KMS-11 (cell line): ENCODE measurements at regions not wholly inside any gene's neighbourhood (a gene's known extent, or its start where the extent isn't known, plus 50 kb on each side); places are given as distances from the start of the nearest gene placed in this dataset.

Experiments used
- H2AFZ ChIP-seq: fragments of 200-600 bp; sonication (generic); 2 replicates; pipeline ENCODE4 v1.6.1; 2016; ENCODE audit warnings: antibody characterized with exemption, mixed run types, low read depth
- H3K27ac ChIP-seq: fragments of 200-600 bp; sonication (generic); 2 replicates; pipeline ENCODE4 v1.6.1; 2016; ENCODE audit warnings: mild to moderate bottlenecking, mixed run types
- H3K27me3 ChIP-seq: fragments of 200-600 bp; sonication (generic); 2 replicates; pipeline ENCODE4 v1.6.1; 2017; ENCODE audit warnings: mild to moderate bottlenecking, low read depth, mixed run types, moderate library complexity; ENCODE audit not compliant: insufficient read depth
- H3K36me3 ChIP-seq: fragments of 200-600 bp; sonication (generic); 2 replicates; pipeline ENCODE4 v1.6.1; 2017; ENCODE audit warnings: mild to moderate bottlenecking, mixed run types; ENCODE audit not compliant: insufficient read depth
- H3K4me1 ChIP-seq: fragments of 200-600 bp; sonication (generic); 2 replicates; pipeline ENCODE4 v1.6.1; 2016; ENCODE audit warnings: mild to moderate bottlenecking, low read depth, mixed run types; ENCODE audit not compliant: poor library complexity, severe bottlenecking
- H3K4me2 ChIP-seq: fragments of 200-600 bp; sonication (generic); 2 replicates; pipeline ENCODE4 v1.7.0; 2016; ENCODE audit warnings: mild to moderate bottlenecking, mixed run types
- H3K4me3 ChIP-seq: fragments of 200-600 bp; sonication (generic); IDR thresholded peaks from 2 replicates; pipeline ENCODE4 v1.6.1; 2017; ENCODE audit warnings: low read depth, low read length, mixed read lengths; ENCODE audit not compliant: insufficient read depth
- H3K79me2 ChIP-seq: fragments of 200-600 bp; sonication (generic); 2 replicates; pipeline ENCODE4 v1.6.1; 2016; ENCODE audit warnings: low read depth, mixed run types; ENCODE audit not compliant: insufficient read depth
- H3K9ac ChIP-seq: fragments of 200-600 bp; sonication (generic); 2 replicates; pipeline ENCODE4 v1.6.1; 2016; ENCODE audit warnings: mild to moderate bottlenecking, mixed run types
- H4K20me1 ChIP-seq: fragments of 200-600 bp; sonication (generic); 2 replicates; pipeline ENCODE4 v1.6.1; 2016; ENCODE audit warnings: mild to moderate bottlenecking, mixed run types; ENCODE audit not compliant: insufficient read depth
- CTCF ChIP-seq: fragments of 200-600 bp; sonication (generic); conservative IDR thresholded peaks from 2 replicates; pipeline ENCODE4 v1.6.1; 2017; ENCODE audit warnings: low read depth, mild to moderate bottlenecking, antibody characterized with exemption, low read length, moderate library complexity, mixed read lengths

DNA sequence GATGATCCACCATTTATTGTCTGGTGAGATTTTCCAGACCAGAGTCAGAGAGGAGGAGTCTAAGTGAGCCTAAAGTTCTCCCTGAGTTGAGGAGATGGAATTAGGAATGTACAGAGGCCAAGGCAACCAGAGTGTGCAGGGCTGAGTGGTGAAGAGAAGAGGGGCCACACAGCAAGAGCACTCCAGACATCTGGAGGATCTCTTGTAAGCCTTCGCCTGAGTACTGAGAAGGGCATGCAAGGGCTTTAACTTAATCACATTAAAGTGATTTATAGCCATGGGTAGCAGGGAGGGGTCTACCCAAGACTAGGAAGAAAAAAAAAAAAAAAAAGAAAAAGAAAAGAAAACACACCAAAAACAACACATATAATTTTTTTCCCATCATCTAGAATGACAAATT, 1190.4 kb downstream of the GATA3 start:
- Histone ChIP-seq H4K20me1 (no peaks in the 10 kb centered on the region), H3K36me3 (no peaks in the 10 kb centered on the region), H3K27me3 (no peaks in the 10 kb centered on the region), H3K4me2 (no peak overlapping the region), H3K4me3 (no peak overlapping the region), H3K9ac (no peak overlapping the region), H3K27ac (no peak overlapping the region), H3K4me1 (no peaks in the 10 kb centered on the region), H3K79me2 (no peaks in the 10 kb centered on the region), H2AFZ (no peak overlapping the region)
- TF ChIP-seq CTCF, result no peak

- H3K36me3 ChIP-seq, result no peaks in the 10 kb centered on the region
- H3K4me3 ChIP-seq, result no peak overlapping the region
- no peak overlapping the region for H3K4me2 ChIP-seq
- H2AFZ ChIP-seq, result no peak overlapping the region
- no peaks in the 10 kb centered on the region for H3K79me2 ChIP-seq
- no peak for TF ChIP-seq CTCF
- no peak overlapping the region for H3K27ac ChIP-seq
- H3K9ac ChIP-seq, result no peak overlapping the region
- H3K4me1 ChIP-seq, result no peaks in the 10 kb centered on the region
- no peaks in the 10 kb centered on the region for H4K20me1 ChIP-seq
- H3K27me3 ChIP-seq, result no peaks in the 10 kb centered on the region
Observed at GRCh38 chr10:9253121-9253520, 1198.6 kb downstream of the GATA3 start.

GRCh38 chr10:9254353-9254752, 1199.9 kb downstream of the GATA3 start:
- Histone ChIP-seq H3K4me3 (no peak overlapping the region), H4K20me1 (no peaks in the 10 kb centered on the region), H3K27me3 (no peaks in the 10 kb centered on the region), H3K36me3 (no peaks in the 10 kb centered on the region), H3K79me2 (no peaks in the 10 kb centered on the region), H3K27ac (no peak overlapping the region), H3K4me2 (no peak overlapping the region), H3K9ac (no peak overlapping the region), H3K4me1 (no peaks in the 10 kb centered on the region), H2AFZ (no peak overlapping the region)
- TF ChIP-seq CTCF, result no peak

DNA sequence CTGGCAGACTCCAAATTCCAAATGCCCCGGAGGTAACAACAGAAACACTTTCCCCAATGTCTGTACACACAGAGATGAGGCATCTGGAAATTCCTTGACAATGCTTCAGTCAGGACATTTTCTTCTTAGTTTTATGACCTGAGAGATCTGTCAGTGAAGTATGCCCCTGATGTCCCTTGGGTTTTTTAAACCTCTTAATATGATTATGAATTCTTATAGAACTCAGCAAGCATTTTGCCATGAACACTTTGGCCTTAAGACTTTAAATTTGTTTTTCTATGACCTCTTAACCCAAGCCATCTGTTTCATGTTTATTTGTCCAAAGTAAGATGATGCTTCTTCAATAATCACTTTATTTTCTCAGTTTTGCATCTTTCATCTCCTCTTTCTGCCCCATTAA, 1206.2 kb downstream of the GATA3 start:
- no peaks in the 10 kb centered on the region for H3K79me2 ChIP-seq
- H2AFZ ChIP-seq, result no peak overlapping the region
- no peaks in the 10 kb centered on the region for H4K20me1 ChIP-seq
- no peak overlapping the region for H3K9ac ChIP-seq
- H3K27me3 ChIP-seq, result no peaks in the 10 kb centered on the region
- no peak overlapping the region for H3K4me2 ChIP-seq
- H3K4me3 ChIP-seq, result no peak overlapping the region
- H3K36me3 ChIP-seq, result no peaks in the 10 kb centered on the region
- H3K4me1 ChIP-seq, result no peaks in the 10 kb centered on the region
- H3K27ac ChIP-seq, result no peak overlapping the region
- no peak for TF ChIP-seq CTCF

DNA sequence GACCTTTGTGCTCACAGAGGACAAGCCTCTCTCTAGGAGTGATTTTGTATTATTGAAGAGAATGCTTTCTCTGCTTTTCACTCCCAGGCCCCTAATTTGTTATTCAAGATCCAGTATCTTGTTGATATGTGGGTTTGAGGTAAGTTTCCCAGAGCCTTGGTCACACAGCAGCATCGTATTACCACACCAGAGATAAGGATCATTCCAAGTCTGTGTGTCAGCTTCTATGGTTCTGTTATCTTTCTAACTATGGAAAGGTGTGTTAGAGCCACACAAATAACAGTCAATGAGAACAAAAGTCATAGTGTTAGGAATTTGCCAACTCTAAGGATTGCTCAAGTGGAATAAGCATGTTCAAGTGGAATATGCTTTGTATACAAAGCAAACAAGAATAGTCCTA, 1208.3 kb downstream of the GATA3 start:
- H3K79me2 ChIP-seq, result no peaks in the 10 kb centered on the region
- no peak for TF ChIP-seq CTCF
- H4K20me1 ChIP-seq, result no peaks in the 10 kb centered on the region
- H3K27me3 ChIP-seq, result no peaks in the 10 kb centered on the region
- H2AFZ ChIP-seq, result no peak overlapping the region
- no peaks in the 10 kb centered on the region for H3K36me3 ChIP-seq
- H3K27ac ChIP-seq, result no peak overlapping the region
- H3K4me1 ChIP-seq, result no peaks in the 10 kb centered on the region
- no peak overlapping the region for H3K4me3 ChIP-seq
- H3K9ac ChIP-seq, result no peak overlapping the region
- H3K4me2 ChIP-seq, result no peak overlapping the region
